NCI-H446 (cell line): ENCODE measurements at regions not wholly inside any gene's neighbourhood (a gene's known extent, or its start where the extent isn't known, plus 50 kb on each side); places are given as distances from the start of the nearest gene placed in this dataset.

Experiments
- DNase-seq, 2 experiments: peaks; one replicate each; lab custom pipeline; 2025; lab: John Stamatoyannopoulos, UW

DNA sequence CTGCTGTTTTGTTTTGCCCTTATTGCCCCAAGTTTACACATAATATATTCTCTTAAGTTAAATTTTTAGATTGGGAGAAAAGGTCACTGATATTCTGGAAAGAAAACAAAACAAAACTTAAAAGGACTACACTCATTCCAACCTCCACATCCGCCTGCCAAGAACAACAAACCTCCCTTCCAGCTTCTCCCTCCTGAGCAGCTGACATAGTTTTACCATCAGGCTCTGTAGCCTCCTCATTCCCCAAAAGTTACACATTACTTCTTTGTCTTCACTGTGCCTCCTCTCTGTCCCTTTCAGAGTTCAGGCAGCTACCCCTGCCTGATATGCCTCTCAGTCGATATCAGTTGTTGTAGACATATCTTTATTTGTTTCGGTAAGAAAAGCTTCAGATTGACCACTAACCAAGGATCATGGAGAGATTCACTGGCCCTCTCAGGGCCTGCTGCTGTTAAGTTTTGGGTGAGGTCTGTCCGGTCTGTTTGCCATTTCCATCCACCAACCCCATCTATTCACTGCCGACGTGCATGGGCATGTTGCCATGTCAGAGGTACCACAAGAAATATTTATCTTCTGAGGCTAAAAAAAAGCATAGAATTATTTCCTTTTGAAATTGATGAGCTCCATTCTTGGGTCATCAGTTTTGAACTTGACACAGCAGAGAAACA, 164.1 kb downstream of the GASK1B start:
- peak in 1 of 2 experiments; percentile 39 for DNase-seq

DNA sequence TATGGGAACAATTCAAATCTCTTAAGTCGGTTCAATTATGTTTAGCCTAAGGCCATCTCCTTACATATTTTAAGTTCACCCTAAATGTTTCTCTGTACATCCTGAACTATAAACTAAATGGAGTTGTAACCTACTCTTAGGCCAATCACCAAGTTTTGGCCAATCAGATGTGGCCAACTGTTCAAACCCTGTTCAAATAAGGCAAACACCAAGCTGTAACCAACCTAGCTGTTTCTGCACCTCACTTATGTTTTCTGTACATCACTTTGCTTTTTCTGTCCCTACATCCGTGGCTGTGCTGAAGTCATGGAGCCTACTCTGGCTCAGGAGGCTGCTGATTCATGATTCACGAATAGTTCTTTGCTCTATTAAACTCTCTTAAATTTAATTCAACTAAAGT, 165.3 kb downstream of the GASK1B start:
- no peak for DNase-seq

- DNase-seq = no peak
Observed at GRCh38 chr4:158006990-158007389, 165.8 kb downstream of the GASK1B start.

- peak in 1 of 2 experiments; percentile 5 for DNase-seq
Observed at GRCh38 chr4:158005021-158005420, 167.8 kb downstream of the GASK1B start.

GRCh38 chr4:158004101-158004500, 168.7 kb downstream of the GASK1B start:
- DNase-seq = no peak

GRCh38 chr4:158003212-158003611, 169.6 kb downstream of the GASK1B start:
- DNase-seq = no peak

DNA sequence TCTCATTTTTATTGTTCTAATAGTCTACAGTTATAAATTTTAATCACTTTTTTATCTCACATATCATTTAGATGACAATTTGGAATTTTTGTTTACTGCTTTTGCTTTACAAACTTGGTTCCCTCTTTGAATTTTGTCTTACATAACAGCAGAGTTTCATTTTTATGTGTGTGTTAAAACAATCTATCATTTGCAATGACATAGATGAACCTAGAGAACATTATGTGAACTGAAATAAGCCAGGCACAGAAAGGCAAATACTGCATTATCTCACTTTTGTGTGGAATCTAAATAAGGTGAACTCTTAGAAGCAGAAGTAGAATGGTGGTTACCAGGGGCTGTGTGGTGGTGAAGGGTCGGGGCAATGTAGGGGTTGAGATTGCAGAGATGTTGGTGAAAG, 170.7 kb downstream of the GASK1B start:
- no peak for DNase-seq

DNA sequence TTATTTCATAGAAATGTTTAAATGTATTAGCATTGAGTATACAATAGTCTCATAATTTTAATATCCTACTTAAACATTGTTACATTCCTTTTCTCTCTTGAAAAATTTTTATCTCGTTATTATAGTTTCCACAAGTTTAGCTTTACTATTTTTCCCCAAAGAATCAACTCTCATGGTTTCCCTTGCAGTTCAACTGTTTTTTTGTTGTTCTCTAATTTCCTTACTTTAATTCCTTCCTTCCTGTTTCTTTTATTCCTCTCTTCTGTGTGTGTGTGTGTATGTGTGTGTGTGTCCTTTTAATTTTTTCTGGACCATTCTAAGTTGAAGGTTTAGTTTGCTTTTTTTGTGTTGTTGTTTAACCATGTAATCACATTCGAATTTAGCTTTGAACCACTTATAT, 171.1 kb downstream of the GASK1B start:
- DNase-seq = no peak

DNA sequence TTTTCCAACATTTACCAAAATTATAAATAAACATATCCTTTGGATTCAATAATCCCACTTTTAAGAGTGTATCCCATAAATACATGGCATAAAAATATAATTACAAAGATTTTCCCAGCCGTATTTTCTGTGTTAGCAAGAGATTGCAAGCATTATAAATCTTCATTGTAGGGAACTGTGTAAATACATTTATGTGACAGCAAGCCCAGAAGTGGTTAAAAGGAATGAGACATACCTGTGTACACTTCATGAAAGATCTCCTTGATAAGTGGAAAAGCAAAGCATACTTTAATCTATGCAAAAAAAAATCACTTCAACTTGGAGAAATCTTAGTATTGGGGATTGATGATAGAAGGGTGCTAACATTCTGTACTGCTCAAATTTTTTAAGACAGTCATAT, 173.1 kb downstream of the GASK1B start:
- no peak for DNase-seq

GRCh38 chr4:157997296-157997695, 175.5 kb downstream of the GASK1B start:
- DNase-seq = no peak

- no peak for DNase-seq
Observed at GRCh38 chr4:157996061-157997028, 176.5 kb downstream of the GASK1B start.

DNA sequence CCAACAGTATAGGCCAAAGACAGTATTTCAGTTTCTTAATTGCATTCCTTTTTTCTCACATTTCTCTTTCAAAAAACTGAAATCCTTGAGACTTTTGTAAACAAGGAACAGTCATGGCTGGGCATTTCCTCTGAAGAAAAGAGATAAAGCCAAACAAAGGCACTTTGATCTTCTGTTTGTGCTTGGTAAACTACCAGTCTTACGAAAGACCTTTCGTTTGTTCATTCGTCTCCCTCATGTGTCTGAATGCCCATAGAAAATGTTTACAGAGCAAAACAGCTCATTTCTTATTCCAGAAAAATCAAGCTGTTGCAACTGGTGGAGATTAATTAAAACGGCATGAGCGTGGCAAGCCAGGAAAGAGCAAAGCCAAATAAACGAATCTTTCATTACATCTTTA, 178.0 kb downstream of the GASK1B start:
- no peak for DNase-seq

DNA sequence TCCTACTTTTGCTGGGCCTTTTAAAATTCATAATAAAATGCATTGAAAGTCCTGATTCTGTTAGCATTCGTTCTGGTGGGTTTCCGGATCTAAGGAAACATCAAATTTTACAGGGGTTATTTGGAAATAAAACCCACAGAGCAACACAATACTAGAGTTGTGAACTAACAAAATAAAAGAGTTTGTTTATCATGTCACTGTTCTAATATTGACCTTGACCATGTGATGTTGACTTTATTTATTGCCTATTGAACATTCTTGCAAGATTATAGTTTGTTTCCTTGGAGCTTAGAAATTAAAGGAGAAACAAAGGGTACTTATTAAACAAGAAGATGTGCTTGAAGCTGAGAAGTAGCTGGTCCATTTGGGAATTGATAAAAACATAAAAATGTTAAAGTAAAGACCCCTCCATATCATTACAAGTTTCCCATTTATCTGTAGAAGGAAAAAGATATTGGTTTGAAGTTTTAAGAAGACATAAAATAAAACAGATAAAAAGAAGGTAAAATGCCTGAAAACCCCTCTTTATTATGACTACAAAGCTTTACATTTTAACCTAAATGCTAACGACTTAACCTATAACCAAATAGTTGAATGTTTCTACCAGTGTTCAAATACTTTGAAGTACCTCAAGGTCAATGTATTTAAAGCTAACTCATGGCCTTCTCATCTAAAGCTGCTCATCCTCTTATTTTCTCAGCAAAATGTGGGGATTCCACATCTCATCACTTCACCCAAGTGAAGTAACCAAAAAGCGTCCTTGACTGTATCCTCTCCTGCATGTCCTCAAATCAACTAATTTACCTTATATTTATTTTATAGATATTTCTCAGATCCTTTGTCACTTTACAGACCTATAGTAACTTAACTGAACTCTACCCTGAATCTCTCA, 179.6 kb downstream of the GASK1B start:
- DNase-seq = no peak

DNA sequence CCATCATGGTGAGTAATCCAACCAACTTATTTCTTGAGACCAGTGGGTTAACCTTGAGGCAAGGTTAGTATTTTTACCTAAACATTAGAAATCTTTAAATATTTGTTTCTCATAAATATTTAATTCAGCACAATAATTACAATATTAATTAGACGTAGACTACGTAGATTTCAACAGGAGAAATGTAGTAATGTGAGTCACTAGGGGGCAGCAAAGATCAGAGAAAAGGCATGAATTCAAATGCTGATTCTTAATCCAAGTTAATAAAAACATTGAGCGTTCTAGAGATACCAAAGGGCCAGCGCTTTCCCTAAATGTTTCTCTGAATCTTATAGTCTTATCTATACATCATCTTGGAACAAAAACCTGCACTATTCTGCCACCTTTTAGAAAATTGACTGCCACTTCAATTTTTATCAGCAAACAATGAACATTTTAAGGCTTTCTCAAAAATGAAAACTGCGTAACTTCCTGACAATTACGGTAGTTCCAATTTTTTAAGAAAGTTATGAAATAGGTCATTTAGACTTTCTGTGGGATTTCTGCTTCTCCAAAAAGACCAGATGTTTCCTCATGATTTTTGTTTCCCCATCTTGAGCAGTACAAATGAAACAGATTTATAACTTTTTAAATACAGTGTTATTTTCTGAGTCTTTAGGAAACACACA, 180.7 kb downstream of the GASK1B start:
- peak; percentile 67 to 81 for DNase-seq

DNA sequence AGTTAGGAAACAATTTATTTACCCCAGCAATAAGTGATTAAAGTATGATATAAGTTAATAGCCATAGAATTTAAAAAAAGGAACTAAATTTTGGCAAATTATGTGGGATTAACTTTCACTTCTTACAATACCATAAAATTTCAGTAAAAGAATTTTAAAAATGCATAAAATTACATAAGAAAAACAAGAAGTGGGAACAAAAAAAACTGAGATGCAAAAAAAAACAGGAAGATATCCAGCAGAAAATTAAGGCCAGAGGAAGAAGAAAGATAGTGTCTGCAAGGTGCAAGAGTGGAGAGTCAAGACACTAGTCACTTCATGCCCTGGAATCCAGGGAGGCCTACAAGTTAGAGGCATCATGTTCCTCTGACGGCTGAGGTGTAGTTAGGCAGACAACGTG, 184.2 kb downstream of the GASK1B start:
- no peak for DNase-seq

- DNase-seq = no peak
Observed at GRCh38 chr4:157984285-157984911, 188.4 kb downstream of the GASK1B start.

DNA sequence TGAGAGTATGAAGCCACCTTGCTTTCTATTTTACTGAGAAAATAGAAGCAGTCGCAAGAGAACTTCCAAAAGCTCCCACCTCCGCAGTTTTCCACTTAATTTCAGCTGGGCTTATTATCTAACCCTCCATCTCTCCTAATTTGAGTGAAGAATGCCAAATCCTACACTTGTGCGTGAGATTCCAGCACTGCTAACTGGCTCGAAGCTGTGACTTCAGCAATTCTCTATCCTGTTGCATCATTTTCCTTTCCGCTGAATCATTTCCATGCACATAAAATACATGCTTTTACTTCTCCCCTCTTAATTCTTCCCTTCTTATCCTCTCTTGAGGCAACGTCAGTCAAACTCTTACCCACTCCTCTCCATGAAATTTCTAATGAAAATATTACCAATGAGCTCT, 189.5 kb downstream of the GASK1B start:
- no peak for DNase-seq

- no peak for DNase-seq
Observed at GRCh38 chr4:157980158-157980557, 192.7 kb downstream of the GASK1B start.

DNA sequence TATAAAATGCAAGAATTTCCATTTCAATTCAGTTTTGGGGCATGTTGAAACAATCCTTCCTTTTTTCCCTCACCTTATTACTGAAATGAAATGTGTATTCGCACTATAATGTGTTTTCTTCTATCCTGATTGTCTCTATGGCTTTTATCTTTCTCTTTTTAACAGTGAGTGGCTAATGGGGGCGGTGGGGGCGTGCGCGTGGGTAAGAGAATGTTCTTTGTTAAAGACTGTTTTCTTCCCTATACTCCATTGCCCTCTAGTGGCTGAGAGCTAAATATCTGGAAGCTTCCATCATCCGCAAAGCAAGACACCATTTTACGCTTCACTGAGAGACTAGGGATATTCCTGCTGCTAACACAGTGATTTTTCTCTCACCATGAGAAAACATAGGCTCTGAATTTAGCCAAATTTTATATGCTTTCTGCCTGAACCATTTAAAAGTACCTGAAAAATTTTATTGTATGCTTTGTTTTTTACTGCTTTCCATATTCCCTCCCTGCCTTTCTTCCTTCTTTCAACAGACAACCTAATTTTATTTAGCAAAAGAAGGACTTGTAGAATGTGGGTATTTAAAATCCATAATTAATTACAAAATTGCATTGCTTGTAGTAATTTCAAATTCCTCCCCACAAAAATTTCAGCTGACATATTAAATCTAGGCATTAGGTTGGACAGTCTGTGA, 194.0 kb downstream of the GASK1B start:
- peak; percentile 78 to 84 for DNase-seq

GRCh38 chr4:157977086-157977485, 195.7 kb downstream of the GASK1B start:
- no peak for DNase-seq

- DNase-seq = no peak
Observed at GRCh38 chr4:157973297-157973696, 199.5 kb downstream of the GASK1B start.
